Hippocampal formation (tissue), 2 donors: ENCODE measurements at regions not wholly inside any gene's neighbourhood (a gene's known extent, or its start where the extent isn't known, plus 50 kb on each side); places are given as distances from the start of the nearest gene placed in this dataset.

ENCODE experiments used
- DNase-seq, 2 donors: peaks; one replicate each; lab custom pipeline; 2025; lab: John Stamatoyannopoulos, UW

DNA sequence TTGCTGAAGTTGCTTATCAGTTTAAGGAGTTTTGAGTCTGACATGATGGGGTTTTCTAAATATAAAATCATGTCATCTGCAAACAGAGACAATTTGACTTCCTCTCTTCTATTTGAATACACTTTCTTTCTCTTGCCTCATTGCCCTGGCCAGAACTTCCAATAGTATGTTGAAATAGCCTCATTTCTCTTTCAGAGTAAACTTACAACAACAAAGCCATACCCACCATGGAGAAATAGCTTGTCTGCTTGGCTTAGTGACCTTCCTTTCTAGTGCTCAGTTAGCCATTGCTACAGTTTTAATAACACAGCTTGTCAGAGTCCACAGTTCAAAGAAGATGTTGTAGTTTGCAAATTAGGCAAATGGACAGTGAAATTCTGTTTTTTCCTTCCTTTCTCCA lies 228.0 kb downstream of the ETAA1 start:
- DNase-seq = no peak

DNA sequence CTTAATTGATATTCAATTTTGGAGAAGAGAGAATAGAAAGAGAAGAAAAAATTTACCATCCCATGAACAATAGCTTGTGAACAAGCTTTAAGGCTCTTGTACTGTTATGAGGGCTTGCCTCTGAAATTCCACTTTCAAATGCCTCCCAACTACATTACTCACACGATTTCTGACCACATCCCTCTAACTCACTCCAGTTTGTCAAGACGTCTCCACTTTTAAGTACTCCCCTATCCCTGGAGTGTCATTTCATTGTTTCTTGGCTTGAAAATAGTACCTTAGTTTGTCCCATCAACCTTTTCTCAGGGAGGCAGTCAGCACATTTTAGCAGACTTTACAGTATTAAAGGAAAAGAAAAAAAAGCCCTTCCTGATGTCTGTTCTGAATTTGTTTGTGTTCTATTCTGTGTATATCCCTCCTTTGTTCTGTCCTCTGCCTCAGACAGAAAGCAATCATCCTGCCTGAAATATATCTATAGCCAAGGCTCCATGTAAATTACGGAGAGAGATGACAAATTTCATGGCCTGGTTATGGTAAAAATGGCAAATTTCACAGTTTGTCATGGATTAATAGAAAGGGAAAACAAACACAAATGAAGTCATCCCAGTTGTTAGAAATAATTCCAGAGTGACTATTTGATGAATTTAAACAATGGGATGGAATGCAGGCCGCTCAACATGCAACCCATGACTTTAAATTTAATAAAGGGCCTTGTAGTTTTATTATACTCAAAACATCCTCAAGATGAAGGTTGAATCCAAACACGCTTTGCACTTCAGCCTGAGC lies 228.8 kb downstream of the ETAA1 start:
- DNase-seq = no peak

DNA sequence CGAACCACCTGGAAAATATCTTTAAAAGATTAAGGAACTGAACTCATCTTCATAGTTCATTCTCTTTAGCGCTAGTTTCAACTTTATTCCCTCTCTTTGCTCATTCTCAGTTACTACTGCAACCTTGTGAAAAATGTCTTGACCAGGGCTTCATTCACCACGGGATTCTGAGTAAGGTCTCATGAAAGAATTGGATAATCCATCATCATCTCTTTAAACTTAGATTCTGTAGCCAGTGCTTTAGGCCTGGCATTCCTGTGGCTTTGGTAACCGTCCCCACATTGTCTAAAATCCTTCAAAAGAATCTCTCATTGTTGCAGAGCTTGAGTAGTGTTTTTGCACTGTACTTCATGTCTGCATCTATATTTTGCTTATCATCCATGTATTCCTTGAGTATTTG lies 229.5 kb downstream of the ETAA1 start:
- no peak for DNase-seq

DNA sequence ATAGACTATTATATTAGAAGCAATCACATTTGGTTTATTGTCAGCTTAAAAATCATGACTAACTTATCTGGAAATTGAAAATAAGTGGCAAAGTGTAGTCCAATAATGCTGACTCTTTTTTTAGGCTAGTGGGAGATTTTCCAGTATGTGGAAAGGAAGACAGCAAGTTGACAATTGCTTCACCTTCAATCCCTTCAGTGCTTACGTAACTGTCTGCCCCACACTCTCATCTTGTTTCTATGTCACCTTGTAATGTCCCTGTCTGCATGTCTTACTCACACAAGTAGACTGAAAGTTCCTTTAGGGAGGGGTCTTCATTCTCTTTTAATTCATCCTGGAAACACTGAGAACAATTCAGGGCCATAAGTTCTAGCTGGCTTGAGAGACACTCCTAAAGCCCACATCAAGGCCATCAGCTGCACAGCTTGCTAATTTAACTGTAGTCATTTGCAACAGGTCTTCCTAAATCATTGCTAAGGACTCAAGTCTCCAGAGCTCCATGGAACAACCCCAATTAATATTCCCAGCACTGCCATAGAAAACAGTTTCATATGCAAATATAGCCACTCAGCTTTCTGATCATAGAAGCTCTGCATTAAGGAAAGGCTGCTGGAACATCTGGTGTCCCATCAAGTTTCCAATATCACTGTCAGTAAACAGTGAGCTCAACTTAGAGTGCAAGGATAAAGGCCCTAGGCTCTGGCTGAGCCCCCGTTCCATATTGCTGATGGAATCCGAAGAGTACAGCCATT lies 230.5 kb downstream of the ETAA1 start:
- DNase-seq = no peak

DNA sequence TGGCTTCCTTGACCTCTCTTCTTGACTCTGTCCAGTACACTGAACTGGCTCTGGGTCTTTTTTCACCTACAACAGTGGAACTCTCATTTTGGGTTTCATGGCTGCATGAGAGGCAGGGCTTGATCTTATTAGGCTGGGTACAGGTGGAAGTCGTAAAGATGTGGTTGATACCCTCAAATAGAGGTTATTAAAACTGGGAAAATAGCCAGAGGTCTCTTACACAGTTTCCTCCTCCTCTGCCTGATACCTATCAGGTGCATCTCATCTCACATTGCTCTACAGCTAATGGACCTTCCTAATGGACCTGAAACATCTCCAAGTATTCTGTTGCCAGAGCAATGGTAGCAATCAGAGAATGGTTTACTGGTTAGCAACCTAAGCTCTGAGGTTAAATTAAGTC lies 231.8 kb downstream of the ETAA1 start:
- no peak for DNase-seq

DNA sequence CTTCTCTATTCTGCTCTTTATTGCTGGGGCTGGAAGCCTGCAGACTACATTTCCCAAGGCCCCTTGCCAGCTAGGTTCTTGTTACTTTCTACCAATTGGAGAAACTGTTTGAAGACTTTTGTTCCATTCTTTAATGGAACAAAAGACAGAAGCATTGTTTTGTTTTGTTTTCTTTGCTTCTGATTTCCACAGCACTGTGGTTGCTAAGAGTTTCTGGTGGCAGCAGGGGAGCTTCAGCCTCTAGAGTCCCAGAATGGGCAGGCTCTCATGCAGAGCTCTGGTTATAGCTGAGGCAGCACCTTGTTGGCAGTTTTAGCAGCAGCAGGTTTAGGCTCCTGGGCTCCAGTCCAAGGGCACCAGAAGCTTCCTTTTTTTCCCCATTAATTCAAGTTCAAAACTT lies 234.3 kb downstream of the ETAA1 start:
- DNase-seq = no peak

DNA sequence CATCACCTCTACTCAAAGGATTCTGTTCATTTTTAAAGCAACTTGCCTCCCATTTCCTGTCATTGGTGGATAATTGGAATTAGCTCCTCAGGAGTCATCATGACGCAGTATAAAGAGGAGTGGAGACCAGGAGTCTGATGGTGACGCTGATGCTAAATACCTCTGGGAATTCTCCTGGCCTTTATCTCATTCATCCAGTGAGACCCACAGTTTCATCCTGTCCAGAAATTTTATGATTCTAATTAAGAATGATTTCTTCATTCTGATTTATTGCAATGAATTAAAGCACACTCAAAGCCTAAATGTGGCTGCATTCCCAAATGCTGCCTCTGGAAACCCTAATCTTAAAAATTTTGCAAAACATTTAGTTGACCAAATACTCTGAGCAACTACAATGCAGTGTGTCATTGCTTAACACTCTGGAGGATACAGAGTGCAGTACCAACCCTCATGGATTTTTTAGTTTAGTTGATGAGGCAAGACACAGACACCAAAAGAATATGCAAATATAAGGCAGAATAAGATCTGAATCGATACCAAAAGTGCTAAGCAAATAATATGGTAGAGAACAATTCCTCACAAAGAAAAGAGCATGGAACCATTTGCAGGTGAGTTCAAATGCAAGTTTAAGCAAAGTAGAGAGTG lies 236.2 kb downstream of the ETAA1 start:
- no peak for DNase-seq

DNA sequence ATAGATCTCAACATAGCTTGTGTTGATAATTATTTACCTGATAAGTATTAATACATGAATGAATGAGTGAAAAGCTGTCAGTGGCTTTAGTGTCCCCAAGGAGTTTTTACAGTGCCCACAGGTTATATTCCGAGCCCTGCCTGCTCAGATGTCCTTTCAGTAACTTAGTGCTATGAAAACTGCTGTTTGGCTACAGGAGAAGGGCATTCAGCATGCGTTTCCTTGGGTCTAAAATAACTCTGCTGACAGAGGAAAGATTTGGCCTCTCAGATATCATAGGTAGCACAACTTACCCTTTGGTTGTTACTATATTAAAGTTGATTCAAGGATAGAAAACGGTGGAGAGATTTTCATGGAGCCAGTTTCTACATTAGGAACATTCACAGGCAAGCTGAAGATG lies 241.0 kb downstream of the ETAA1 start:
- DNase-seq = no peak

DNA sequence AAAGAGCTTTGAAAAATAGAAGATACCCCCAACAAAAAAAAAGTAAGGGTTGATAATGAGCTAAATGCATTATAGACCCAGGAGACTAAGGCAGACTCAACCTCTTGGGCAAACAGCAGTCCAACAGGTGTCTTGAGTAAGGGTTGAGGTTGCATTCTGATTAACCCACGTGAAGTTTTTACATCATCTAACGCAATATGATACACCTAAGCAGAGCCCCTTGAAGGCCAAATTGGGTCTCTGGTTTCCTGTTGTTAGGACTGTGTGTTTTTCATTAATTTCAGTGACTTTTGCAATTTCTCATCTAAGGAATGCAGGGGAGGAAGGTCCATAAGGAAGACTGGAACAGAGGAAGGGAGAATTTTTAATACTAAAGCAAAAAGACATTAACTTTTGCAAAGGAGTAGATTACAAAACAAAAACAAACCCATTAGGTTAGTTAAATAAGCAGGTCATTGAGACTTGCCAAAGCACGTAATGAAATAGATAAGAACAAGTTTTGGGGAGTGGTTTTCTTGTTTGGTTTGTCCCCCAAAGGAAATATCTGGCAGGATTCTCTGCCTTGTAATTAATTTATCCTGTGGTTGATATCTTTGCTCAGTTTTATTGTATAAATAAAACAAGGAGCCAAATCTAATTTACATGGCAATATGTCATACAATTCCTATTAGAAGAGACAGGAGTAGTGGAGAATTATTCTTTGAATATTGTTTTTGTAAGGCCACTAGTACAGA lies 244.3 kb downstream of the ETAA1 start:
- DNase-seq = no peak

DNA sequence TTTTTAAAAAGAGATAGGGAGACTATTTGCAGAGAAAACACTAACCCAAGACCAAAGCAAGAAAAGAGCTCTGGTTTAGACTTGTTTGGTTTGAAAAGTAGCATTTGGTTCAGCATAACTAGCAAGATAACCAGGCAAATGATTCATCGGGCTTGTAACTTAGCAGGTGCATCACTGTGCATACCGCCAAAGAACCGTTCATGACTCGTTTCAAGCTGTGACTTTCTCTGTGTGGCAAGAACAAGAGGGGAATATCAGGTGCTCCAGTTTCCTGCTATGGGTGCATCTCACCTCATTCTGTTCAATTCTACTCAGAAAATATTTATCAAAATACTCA lies 244.9 kb downstream of the ETAA1 start:
- no peak for DNase-seq

DNA sequence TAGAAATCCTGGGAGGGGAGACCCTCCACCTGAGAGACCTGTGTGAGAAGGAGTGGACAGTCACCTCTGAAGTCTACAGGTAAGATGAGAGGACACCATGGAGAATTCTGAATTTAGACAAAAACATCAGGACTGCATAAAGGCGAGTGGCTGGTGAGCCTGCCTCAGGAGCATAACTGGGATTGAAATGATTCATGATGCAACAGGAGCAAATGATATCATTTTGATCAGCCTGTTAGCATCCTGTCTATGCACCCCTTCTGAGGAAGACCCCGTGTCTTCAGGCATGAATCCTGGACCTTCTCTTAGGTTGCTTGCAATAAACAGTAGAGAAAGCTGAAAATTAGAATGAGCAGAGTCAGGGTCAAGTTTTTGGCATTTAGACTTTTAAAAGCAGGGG lies 245.8 kb downstream of the ETAA1 start:
- DNase-seq = no peak

DNA sequence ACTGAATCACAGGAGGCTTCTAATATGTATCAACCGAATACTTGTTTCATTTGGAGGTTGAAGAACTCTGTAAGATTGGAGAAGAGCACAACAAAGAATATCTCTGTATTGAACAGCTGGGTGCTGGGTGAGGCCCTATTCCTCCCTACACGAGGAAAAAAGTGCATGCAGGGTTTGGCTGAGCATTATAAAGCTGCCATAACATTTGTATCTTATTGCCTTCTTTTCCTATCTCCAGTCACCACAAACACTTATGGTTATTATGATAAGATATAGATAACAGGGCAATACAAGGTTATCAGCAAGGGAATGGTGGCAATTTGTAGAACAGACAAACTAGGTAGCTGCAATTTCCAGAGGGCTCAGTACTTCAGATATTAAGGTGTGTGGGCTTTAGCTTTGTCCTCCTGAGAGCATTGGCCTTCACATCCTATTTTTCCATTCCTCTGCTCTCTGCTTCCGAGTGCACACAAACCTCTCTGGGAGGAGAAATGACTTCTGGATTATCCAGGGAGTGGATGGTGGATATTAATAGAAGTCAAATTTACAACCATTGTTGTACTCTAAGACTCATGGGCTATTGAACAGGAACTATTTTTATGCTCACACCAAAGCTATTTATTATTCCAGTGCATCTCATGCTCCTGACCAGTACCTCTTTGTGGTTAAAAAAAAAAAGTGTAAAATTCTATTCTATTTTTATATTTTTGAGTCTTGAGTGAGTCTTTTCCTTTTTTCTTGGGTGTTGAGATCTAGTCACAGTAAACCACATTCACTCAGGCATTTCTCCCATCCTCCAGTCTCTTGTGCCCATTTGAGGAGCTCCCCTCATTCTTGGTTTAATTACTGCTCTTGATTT lies 248.4 kb downstream of the ETAA1 start:
- no peak for DNase-seq

DNA sequence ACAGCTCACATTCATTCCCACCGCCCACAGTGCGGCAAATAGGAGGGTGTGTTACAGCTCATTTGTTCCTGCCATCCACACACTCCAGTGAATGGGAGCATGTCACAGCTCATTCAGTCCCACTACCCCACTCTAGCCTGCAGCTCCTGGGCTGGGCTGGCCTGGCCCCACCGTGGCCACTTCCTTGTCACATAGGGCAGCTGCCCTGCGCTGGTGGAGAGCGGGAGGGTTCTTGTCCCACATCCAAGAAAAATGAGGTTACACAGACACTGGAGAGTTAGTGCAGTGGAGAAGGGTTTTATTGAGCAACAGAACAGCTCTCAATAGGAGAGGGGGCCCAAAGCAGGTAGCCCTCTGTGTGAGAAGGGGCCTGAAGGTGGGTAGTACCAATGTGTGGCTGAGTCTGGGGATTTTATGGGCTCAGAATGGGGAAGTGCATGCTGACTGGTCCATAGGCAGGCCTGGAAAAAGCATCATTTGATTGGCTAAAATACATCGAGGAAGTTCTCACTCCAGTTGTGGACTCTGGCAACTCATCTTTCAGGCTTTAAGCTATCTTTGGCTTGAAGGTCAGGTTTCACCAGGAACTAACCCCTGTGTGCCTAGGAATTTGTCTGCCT lies 249.7 kb downstream of the ETAA1 start:
- no peak for DNase-seq

DNA sequence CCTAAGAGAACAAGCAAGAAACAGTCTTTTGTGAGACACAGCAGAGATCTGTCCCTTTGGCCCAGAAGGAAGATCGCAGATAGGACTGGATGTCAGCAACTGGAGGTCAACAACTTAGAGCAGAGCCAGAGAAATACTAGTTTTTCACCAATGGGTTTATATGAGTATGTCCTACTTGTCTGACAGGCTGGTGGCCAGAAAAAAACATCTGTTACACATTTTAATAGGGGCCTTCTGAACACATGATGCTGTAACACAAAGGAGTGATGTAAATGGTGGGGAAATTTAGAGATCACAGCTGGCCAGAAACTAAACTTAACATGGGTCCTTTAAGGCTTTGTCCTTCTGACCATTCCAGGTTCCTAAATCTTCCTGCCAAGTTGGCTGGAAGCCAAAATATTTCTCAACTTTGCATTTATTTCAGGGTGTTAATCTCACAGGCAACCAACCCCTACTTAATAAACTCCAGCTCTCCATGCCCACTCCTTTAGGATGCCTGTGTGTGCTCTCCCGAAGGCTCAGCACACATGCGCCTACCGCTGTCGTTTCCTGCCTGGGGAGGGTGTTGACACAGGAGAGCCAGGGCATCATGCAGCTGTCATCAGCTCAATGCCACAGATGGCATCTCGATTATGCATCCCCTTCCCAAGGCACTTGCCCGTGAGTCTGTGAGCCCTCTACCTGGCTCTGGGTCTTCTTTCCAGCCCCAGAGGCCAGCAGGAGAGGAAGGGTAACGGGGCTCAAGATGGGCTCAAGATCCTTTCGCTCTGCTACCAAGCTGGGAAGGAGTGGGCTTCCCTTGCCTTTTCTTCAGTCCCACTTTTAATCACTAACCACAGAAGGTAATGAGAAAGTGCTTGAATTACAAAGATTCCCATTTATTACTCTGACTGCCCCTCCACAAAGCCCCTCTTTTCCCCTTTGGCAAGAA lies 252.5 kb downstream of the ETAA1 start:
- no peak for DNase-seq

DNA sequence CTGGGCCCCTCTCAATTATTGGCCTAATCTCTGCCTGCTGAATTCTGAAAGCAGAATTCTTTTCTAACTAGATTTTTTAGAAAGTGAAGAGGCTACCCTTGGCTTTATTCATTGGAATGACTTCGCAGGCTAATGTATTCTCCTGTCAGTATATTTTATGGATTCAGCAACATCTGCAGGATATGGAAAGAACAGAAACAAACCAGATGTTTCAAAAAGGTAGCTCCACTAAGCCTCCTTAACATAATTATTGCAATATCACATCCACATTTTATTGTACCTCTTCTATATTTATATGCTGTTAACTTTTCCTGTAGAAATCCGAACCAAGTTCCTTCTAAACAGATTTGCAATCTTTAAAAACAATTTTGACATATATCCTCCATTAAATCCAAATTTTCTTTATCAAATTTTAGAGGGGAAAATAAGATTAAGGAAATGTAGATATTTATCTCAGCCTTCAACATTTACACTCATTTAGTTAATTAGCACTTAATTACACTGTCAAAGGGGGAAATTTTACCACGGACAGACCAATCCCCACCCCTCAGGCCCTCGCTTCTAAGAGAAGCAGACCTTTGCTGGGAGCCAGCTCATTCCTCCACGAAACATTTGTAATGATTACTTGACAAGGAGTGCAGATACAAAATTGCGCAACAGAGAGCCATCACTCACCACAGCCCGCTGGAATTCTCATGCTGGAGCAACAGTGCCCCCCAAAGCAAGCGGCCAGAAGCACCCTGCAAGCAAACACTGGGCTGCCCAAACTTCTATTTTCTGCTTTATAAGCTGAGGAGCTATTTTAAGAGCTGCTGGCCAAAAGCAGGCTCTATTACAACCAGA lies 253.4 kb downstream of the ETAA1 start:
- DNase-seq = peak; percentile 49 to 52

DNA sequence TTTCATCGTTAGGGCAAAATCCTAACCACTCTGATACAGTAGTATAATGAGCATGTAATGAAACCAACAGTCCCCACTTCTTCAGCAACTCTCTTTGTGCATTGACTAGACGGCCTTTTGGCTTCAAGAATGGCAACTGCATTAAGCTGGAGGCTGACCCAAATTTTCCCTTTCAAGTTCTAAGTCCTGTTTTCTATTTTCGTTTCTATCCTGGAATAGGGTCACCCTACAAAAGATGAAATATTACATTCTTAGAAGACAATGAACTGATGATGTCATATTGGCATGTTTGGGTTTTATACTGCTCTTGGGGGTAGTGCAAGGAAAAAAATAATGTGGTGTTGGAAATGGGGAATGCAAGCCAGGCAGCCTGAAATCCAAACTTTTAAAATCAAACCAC lies 254.4 kb downstream of the ETAA1 start:
- no peak for DNase-seq

DNA sequence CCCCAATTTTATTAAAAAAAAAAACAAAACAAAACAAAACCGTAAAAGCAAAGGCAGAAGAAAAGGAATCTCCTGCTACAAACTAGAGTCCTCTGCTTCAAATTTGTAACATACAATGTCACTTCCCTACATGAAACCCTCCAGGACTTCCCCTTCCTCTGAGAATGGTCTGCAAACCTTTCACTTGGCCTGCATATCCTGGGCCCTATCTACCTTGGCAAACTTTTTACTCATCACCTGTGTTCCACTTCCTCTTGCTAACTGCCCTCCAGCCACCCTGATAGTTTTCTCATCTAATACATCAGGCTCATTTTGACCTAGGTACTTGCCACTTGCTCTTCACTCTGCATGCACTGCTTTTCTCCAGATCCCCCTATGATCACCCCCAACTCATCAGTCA lies 255.5 kb downstream of the ETAA1 start:
- no peak for DNase-seq

DNA sequence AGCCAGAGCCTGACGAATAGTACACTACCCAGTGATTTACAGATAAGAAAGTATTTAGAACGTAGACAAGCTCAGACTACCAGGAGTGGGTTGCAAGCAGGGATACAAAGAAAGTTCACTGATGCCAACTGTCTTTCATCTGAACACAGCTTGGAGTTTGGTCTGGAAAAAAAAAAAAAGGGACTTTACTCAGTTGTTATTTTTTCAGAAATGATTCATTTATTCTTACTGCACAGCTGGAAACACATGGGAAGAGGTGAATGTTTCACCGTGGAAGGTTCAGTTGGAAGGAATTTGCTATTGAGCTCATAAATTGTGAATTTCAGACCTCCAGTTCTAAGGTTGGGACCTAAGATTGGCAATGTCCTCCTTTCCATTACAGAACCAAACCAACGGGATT lies 259.7 kb downstream of the ETAA1 start:
- DNase-seq = no peak

DNA sequence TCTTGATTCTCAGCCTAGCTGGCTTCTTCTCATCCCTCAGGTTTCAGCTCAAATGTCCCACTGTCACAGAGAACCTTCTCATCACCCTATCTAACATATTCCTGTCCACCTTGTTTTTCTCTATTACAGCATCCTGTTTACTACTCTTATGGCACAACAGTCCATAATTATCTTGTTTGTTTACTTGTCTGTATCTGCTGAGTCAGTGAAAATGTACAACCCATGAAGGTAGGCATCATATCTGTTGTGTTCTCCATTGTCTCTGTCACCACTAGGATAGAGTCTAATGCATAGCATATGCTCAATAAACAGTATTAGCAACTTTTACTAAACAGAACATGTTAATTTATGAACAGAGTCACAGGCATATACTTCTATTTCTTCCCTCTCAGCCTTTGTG lies 261.7 kb downstream of the ETAA1 start:
- DNase-seq = no peak
